HG03439 (cell line): ENCODE measurements at regions not wholly inside any gene's neighbourhood (a gene's known extent, or its start where the extent isn't known, plus 50 kb on each side); places are given as distances from the start of the nearest gene placed in this dataset.

Experiments
- ATAC-seq: cut with Tn5 transposase; IDR thresholded peaks from one replicate; pipeline ENCODE4 v1.9.1; 2021; ENCODE audit warnings: mild to moderate bottlenecking, moderate library complexity; ENCODE audit not compliant: unreplicated experiment

DNA sequence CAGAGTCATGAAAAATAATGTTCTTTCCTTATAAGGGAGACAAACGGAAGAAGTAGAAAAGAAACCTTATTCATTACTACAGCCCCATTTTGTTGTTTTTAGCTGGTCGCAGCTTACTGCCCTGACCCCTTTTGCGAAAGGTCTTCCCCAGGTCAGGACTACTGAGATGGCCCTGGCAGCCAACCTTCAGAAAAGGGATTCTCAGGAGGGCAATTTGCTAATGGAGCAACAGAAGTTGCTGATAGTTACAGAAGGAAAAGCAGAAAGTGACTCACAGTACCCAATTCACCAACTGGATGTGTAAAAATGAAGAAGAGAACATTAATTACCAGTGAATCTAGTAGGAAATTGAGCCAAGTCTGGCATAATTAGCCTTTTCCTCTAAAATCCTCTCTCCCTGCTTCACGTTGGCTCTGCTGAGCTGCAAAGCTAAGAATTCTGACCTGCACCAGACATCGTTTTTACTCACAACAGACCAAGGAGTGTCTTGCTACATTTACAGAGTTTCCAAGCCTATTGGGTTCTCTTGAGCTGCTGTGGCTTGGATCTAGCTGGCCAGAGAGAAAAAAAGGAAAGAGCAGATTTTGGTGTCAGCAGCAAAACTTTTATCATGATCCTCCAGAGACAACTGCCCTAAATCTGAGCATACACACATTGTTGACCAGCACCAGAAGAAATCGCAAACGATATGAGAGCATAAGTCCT lies 499.9 kb upstream of the FZD8 start:
- no peak for ATAC-seq

DNA sequence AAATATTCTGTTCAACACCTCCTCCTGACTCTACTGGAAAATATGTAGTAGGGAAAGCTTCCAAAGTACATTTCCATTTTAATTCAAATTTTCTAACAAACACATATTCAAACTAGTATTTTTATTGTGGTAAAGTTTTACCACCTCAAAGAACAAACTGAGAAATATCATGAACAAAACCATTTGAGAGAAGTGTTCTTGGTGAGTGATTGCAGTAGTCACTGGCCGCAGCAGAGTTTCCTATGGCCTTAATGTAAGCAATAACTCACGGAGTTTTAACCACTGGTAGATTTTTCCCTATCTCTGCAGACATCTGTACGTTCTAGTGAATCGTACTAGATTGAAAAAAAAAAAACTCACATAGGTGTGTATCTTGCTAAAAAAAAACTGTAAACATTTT lies 487.0 kb upstream of the FZD8 start:
- ATAC-seq = no peak

DNA sequence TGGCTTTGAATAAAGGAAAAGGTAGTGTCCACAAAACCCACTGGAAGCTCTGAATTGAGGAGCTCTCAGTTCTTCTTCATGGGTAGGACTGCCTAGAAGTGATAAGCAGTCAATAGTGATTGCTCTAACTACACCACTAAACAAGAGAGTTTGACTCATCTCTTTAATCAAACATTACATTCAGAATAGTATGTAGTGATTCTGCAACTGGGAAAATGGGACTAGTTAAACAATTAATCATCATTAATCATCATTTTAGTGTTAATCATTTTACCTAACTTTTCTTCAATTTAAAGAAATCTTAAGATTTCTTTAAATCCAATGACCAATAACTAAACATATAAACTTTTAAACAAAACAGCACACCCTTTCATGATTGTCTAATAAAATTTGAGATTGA lies 484.0 kb upstream of the FZD8 start:
- no peak for ATAC-seq

DNA sequence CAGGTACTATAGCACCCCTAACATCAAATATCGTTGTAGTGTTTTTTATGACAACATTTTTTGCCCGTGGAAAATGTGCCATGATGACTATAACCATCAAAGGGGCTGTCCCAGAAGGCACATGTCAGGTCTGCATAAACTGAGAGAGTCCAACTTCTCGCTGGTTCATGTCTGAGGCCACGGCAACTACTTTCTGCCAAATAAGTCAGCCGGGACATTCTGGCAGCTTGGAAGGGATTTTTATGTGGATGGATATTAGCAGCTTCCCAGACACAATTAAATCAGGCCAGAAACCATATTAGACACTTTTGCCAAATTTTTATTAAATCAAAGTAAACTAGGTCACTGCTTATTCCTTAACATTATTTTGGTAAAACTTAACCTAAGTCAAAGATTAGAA lies 477.4 kb upstream of the FZD8 start:
- ATAC-seq = no peak

DNA sequence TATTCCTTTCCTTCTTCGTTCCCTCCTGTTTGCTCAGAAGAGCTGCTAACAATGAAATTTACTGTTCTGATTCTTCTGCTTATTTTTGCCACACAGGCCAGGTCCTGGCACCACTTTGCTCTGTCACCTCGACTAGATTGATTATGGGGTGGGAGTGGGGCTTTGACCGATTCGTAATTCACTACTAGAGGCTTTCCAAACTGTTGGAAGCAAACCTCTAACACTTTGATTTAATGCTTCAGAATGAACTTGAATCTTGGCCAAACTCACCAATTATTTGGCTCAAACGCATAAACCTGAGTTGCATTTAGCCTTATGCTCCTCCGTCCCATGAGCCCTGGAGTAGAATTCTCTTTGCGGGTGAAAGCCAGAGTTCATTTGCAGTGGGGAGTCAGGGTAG lies 476.2 kb upstream of the FZD8 start:
- no peak for ATAC-seq

- no peak for ATAC-seq
Observed at GRCh38 chr10:36117890-36118289, 475.8 kb upstream of the FZD8 start.

- ATAC-seq = no peak
Observed at GRCh38 chr10:36117231-36117630, 475.1 kb upstream of the FZD8 start.

- ATAC-seq = no peak
Observed at GRCh38 chr10:36116731-36117130, 474.6 kb upstream of the FZD8 start.

DNA sequence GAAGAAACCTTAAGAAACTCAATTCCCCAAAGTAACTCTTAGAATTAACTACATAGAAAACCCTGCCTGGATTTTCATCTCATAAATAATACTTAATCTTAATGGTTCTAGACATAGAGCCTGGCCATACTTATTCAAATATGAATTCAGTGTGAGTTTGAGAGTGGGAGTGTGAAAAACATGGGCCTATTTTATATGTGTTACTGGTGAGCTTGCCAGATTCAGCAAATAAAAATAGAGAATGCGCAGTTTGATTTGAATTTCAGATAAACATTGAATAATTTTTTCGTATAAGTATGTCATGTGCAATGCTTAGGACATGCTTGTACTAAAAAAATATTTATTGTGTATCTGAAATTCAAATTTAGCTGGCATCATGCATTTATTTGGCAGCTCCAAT lies 473.9 kb upstream of the FZD8 start:
- no peak for ATAC-seq

GRCh38 chr10:36115364-36115763 lies 473.3 kb upstream of the FZD8 start:
- ATAC-seq = no peak

DNA sequence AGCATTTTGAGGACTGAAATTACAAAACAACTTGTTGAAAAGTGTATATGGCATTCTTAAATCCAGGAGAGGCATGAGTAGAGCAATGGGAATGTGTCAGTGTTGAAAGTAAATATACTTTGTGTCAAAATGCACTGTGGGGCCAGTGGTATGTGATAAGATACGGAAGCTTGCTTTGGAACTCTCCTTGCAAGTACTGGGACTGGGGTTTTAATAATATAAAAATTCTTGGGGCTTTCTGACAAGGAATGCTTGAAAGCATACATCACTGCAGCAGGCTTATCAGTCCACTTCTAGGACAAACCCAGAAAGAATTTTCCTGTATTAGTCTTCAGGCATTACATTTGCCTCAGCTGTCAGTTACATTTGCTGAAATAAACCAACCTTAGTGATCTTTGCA lies 472.8 kb upstream of the FZD8 start:
- ATAC-seq = no peak

DNA sequence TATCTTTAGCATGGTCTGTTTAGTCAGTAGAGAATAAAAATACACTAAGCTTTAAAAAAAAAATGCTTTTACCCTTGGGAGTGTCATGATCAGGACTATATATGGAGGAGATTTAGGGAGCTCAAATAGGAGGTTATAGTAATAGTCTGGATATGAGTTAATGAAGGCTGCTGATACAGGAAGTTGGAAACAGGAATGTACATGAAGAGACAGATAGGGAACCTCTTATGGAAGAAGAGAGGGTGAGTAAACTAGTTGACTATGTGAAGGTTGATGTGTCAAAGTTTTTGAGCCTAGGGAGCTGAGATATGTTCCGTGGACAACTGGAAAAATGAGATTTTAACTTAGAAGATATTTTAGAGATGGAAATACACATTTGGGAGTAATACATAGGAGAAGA lies 472.0 kb upstream of the FZD8 start:
- ATAC-seq = no peak

DNA sequence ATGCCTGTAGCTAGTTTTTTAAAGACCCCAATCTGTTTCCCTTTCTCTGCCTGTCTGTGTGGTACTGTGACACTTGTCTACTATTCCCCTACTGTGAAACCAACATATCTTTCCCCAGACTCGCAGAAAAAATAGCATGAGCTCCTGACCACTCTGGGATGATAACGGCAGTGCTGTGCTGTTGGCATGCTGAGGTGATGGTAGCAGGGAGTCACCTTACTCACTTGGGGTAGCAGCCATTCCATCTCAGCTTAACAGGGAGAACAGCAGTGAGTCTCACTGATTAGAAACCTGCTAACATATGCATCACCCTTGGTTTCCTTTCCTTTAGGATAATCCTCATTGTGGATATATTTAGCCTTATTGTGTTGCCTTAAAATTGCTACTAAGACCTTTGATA lies 469.6 kb upstream of the FZD8 start:
- no peak for ATAC-seq

GRCh38 chr10:36110097-36110496 lies 468.0 kb upstream of the FZD8 start:
- ATAC-seq = no peak

GRCh38 chr10:36109399-36110023 lies 467.4 kb upstream of the FZD8 start:
- ATAC-seq = no peak

DNA sequence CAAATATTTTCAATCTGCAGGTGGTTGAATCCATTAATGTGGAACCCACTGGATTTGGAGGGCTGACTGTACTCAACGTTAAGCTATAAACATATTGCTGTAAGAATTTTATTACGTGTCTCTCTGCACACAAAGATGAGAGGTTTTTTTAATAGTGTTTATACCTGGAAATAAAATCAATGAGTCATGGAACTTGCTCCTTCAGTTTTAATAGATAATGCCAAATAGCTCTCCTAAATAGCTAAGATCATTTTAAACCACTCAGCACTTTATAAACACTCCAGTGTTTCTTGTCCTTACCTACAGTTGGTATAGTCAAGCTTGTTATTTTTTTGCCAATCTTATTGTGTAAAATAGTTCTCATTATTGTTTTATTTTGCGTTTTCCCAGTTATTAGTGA lies 455.6 kb upstream of the FZD8 start:
- no peak for ATAC-seq

GRCh38 chr10:36096576-36096975 lies 454.5 kb upstream of the FZD8 start:
- no peak for ATAC-seq

GRCh38 chr10:36094096-36094495 lies 452.0 kb upstream of the FZD8 start:
- ATAC-seq = no peak

DNA sequence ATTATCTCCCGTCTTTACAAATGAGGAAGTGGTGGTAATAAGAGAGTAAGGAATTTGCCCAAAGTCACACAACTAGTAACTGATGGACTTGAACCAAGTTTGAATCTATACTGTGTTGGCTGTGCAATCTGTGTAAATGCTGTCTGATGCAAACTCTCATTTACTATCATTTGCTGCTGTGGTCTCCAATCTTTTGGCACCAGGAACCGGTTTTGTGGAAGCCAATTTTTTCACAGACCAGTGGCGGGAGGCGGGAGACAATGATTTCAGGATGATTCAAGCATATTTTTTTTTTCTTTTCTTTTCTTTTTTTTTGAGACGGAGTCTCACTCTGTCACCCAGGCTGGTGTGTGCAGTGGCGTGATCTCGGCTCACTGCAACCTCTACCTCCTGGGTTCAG lies 450.0 kb upstream of the FZD8 start:
- ATAC-seq = no peak

DNA sequence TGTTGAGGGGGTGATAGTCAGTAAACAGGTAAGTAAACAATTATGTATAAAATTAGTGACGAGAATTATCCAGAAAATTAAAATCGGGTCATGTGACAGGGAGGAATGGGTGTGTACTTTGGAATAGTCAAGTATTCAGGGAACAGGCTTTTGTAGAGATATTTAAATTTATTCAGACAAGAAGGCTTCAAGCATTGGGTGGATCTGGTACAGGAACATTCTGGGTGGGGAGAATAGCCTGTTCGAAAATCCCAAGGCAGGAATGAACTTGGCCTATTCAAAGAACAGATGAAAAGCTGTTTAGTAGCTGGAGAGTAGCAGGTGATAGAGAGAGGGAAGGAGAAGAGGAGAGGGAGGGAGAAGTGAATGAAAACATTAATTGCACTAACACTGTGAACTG lies 448.9 kb upstream of the FZD8 start:
- ATAC-seq = no peak

GRCh38 chr10:36089790-36090440 lies 447.8 kb upstream of the FZD8 start:
- ATAC-seq = no peak
